ENCODE measurements at regions not wholly inside any gene's neighbourhood (a gene's known extent, or its start where the extent isn't known, plus 50 kb on each side); places are given as distances from the start of the nearest gene placed in this dataset.

DNA sequence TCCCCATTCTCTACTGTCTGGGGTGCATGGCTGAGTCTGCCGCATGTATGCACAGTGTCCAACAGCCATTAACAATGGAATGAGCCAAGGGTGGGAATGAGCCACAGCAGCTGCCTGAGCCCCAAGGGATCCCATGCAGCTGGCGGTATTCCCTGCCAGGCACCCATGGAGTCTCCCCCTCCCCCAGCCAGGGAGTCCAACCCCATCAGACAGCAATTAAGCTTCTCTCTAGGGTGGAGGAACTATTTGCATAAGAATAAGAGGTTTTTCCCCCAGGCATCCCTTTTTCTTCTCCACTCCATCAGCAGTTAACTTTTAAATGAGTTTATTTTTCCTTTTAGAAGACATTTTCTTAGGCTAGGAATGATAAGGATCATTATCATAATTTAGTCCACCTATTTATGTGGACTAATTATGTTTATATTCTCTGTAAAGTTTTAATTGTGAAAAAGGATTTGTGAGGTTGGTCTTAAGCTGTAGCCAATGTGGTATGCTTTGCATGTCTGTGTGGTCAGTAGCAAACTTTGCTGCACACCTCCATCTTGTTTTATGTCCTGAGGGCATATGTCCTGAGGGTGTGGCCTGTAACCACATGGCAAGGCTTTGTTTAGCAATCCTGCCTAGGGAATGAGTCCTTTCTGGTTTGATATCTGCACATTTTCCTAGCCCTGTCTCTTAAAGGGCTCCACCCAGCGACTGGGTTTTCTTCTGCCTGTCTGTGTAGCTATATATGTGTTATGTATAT lies 158.9 kb upstream of the OLIG3 start:
- Histone ChIP-seq H3K4me1 (peaks cover 8% of the 10 kb centered on the region; the same call in 2 of the 3 replicates), H3K9me3 (peaks cover 13% of the 10 kb centered on the region; the same call in 2 of the 3 replicates), H3K27ac (no peak overlapping the region), H3K4me3 (no peak overlapping the region), H3K4me2 (no peak overlapping the region)
- CTCF ChIA-PET, result interaction anchor here (1.4 kb wide), 1 partner anchor 11 kb away, joined by 4 read pairs; no protein-coding TSS in a partner anchor
- 74% methylated on average over 3 of the region's 3 CpGs for WGBS (ENCODE audit: missing lambda C conversion rate)
- no peak for FAIRE-seq
- POLR2A ChIA-PET, result no interaction called here
- TF ChIP-seq KDM5A (IDR thresholded peaks at IDR 0.05) (no peak), FOXS1 (CRISPR knock-in tag; IDR thresholded peaks at IDR 0.05) (no peak), SREBF2 (IDR thresholded peaks at IDR 0.05) (no peak), MAZ (IDR thresholded peaks at IDR 0.05; ENCODE audit: borderline replicate concordance, low read depth, low read length) (no peak), MAX (IDR thresholded peaks at IDR 0.05) (no peak), EP300 (IDR thresholded peaks at IDR 0.05) (no peak)
- ATAC-seq, result no peak
- DNase-seq (ENCODE audit: low read depth in 1 of 2, low spot score in 1 of 2), result no peak

DNA sequence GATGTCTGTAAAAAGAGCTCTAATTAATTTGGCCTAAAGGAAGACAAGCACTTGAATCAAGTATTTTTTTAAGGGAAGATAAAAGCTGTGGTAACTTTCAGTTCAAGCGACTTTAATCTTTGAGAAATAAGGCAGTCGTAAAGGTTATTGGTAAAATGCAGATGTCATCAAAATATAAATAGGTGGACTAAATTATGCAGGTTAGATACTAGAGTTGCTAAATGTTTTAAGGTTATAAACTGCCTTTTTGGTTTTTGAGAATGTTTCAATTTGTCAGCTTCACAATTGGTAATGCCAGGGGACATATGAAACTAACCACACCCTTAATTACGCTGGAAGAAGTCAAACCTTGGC lies 159.5 kb upstream of the OLIG3 start:
- WGBS (ENCODE audit: missing lambda C conversion rate), result 88% methylated on average over 3 of the region's 3 CpGs
- CTCF ChIA-PET, result no interaction called here
- Histone ChIP-seq H3K4me1 (peaks cover 12% of the 10 kb centered on the region; the same call in 2 of the 3 replicates), H3K4me3 (no peak overlapping the region), H3K9me3 (peaks cover 13% of the 10 kb centered on the region; the same call in 2 of the 3 replicates), H3K27ac (no peak overlapping the region), H3K4me2 (no peak overlapping the region)
- POLR2A ChIA-PET, result no interaction called here
- no peak for FAIRE-seq
- TF ChIP-seq MAFK (IDR thresholded peaks at IDR 0.05; ENCODE audit: partially characterized antibody), result peak; percentile 67
- TF ChIP-seq, protein P1, sequence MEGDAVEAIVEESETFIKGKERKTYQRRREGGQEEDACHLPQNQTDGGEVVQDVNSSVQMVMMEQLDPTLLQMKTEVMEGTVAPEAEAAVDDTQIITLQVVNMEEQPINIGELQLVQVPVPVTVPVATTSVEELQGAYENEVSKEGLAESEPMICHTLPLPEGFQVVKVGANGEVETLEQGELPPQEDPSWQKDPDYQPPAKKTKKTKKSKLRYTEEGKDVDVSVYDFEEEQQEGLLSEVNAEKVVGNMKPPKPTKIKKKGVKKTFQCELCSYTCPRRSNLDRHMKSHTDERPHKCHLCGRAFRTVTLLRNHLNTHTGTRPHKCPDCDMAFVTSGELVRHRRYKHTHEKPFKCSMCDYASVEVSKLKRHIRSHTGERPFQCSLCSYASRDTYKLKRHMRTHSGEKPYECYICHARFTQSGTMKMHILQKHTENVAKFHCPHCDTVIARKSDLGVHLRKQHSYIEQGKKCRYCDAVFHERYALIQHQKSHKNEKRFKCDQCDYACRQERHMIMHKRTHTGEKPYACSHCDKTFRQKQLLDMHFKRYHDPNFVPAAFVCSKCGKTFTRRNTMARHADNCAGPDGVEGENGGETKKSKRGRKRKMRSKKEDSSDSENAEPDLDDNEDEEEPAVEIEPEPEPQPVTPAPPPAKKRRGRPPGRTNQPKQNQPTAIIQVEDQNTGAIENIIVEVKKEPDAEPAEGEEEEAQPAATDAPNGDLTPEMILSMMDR (IDR thresholded peaks at IDR 0.05), result no peak
- ATAC-seq, result no peak
- DNase-seq (ENCODE audit: low read depth in 1 of 2, low spot score in 1 of 2), result no peak

- TF ChIP-seq, protein P1 (IDR thresholded peaks at IDR 0.05), result no peak
- TF ChIP-seq RCOR1 (IDR thresholded peaks at IDR 0.05; ENCODE audit: low read depth, low read length), result no peak
- no peak for TF ChIP-seq FOSL2 (IDR thresholded peaks at IDR 0.05)
- TF ChIP-seq FOSL2 (CRISPR knock-in tag; IDR thresholded peaks at IDR 0.05), result 0 out of 2 replicates have a peak, but pooled peaks have one; percentile 10
- peak; percentile 20 for TF ChIP-seq MAFK (IDR thresholded peaks at IDR 0.05; ENCODE audit: partially characterized antibody)
- TF ChIP-seq NR3C1 (IDR thresholded peaks at IDR 0.05), result no peak
- no peak for TF ChIP-seq GATA3 (IDR thresholded peaks at IDR 0.05; ENCODE audit: borderline replicate concordance)
- H3K4me2 ChIP-seq, result no peak overlapping the region
- H3K27ac ChIP-seq, result no peak overlapping the region
- ATAC-seq, result no peak
- peaks cover 15% of the 10 kb centered on the region; the same call in 2 of the 3 replicates for H3K4me1 ChIP-seq
- H3K9me3 ChIP-seq, result peaks cover 13% of the 10 kb centered on the region; the same call in 2 of the 3 replicates
- no peak overlapping the region for H3K4me3 ChIP-seq
- FAIRE-seq, result no peak
- WGBS (ENCODE audit: missing lambda C conversion rate), result 7% methylated on average over 1 of the region's 1 CpG
- DNase-seq (ENCODE audit: low read depth in 1 of 2, low spot score in 1 of 2), result no peak
- CTCF ChIA-PET, result no interaction called here
- POLR2A ChIA-PET, result no interaction called here
These were observed 160.3 kb upstream of the OLIG3 start for GRCh38 chr6:137654365-137654981.

DNA sequence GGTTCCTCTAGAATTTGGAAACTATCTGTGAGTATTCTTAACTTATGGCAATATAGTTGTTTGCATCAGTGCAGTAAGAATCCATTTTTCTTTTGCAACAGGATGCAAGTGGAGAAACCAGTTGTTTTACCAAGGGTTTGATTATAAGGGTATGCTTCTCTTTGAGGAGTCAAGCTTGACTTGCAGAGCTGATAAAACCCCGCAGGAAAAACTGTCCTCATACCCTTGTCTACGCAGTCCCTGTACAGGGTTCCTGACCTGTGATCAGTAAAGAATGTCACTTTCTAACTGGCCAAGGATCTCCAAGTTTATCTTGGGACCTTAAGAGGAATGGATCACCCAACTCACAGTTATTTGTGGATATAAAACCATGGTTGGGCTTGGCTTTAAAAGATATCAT lies 161.1 kb upstream of the OLIG3 start:
- FAIRE-seq (no peak), DNase-seq (ENCODE audit: low read depth in 1 of 2, low spot score in 1 of 2) (no peak), ATAC-seq (no peak)
- WGBS (ENCODE audit: missing lambda C conversion rate), result 83% methylated on average over 2 of the region's 2 CpGs
- no peak overlapping the region for H3K27ac ChIP-seq
- H3K4me3 ChIP-seq, result no peak overlapping the region
- POLR2A ChIA-PET, result no interaction called here
- no peak overlapping the region for H3K4me2 ChIP-seq
- CTCF ChIA-PET, result no interaction called here
- TF ChIP-seq JUNB (IDR thresholded peaks at IDR 0.05) (no peak), NFE2L2 (conservative IDR thresholded peaks at IDR 0.05; ENCODE audit: low read length) (no peak), HOXB5 (CRISPR knock-in tag; IDR thresholded peaks at IDR 0.05) (no peak), EP300 (IDR thresholded peaks at IDR 0.05) (no peak), FOXS1 (CRISPR knock-in tag; IDR thresholded peaks at IDR 0.05) (no peak), PHF8 (IDR thresholded peaks at IDR 0.05; ENCODE audit: borderline replicate concordance, low read depth) (no peak), FOSB (CRISPR knock-in tag; IDR thresholded peaks at IDR 0.05) (no peak), RNF2 (IDR thresholded peaks at IDR 0.05; ENCODE audit: borderline replicate concordance, low read depth) (no peak), E2F6 (IDR thresholded peaks at IDR 0.05; ENCODE audit: borderline replicate concordance, low read depth) (no peak)
- H3K4me1 ChIP-seq, result peaks cover 21% of the 10 kb centered on the region; the same call in 2 of the 3 replicates
- H3K9me3 ChIP-seq, result peaks cover 13% of the 10 kb centered on the region; the same call in 2 of the 3 replicates

Data from A549 (cell line).